Erythroblast (primary cell): ENCODE measurements at regions not wholly inside any gene's neighbourhood (a gene's known extent, or its start where the extent isn't known, plus 50 kb on each side); places are given as distances from the start of the nearest gene placed in this dataset.

Source experiments
- DNase-seq, 2 experiments: peaks; one replicate each; lab custom pipeline; 2025; lab: John Stamatoyannopoulos, UW
- GATA1 ChIP-seq: IDR thresholded peaks from 2 replicates; pipeline ENCODE4 v1.6.1; 2011; ENCODE audit warnings: low read depth, mild to moderate bottlenecking, control low read depth, low read length, moderate library complexity
- POLR2A ChIP-seq: IDR thresholded peaks from 2 replicates; pipeline ENCODE4 v1.6.1; 2011; ENCODE audit warnings: mild to moderate bottlenecking, low read length

GRCh38 chr1:224563666-224564065 lies 52.5 kb upstream of the CNIH3 start:
- no peak for TF ChIP-seq GATA1
- no peak for TF ChIP-seq POLR2A
- no peak for DNase-seq

GRCh38 chr1:224564454-224565084 lies 51.5 kb upstream of the CNIH3 start:
- DNase-seq: no peak
- TF ChIP-seq GATA1: no peak
- TF ChIP-seq POLR2A: no peak

- no peak for DNase-seq
- TF ChIP-seq POLR2A: no peak
- TF ChIP-seq GATA1: no peak
Observed at GRCh38 chr1:224565186-224565585, 50.9 kb upstream of the CNIH3 start.

- no peak for DNase-seq
- TF ChIP-seq POLR2A: no peak
Observed at GRCh38 chr1:224565611-224566406, 50.3 kb upstream of the CNIH3 start.
